Dedifferentiated amniotic fluid mesenchymal stem cell (primary cell): ENCODE measurements at regions not wholly inside any gene's neighbourhood (a gene's known extent, or its start where the extent isn't known, plus 50 kb on each side); places are given as distances from the start of the nearest gene placed in this dataset.

Experiments used
- DNase-seq: peaks from one replicate; pipeline ENCODE4 v3.0.0-alpha.2; 2016; ENCODE audit errors: extremely low spot score

DNA sequence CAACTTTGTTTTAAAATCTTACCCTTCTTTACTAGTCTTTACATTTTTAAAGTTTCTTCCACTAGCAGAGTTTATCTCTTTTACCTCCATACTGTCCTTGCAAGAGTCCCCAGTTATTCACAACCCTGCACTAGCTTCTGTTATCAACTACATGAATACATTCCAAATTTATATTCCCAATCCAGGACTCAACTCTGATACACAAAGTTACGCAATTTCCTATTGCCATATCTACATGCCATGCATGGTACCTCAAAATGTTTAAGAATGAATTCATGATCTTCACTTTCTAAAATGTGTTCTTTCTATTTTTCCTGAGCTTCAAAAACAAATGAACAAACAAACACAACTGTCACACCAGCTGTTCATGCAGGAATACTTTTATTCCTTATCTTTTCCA, 668.7 kb downstream of the CDH18 start:
- DNase-seq: no peak

DNA sequence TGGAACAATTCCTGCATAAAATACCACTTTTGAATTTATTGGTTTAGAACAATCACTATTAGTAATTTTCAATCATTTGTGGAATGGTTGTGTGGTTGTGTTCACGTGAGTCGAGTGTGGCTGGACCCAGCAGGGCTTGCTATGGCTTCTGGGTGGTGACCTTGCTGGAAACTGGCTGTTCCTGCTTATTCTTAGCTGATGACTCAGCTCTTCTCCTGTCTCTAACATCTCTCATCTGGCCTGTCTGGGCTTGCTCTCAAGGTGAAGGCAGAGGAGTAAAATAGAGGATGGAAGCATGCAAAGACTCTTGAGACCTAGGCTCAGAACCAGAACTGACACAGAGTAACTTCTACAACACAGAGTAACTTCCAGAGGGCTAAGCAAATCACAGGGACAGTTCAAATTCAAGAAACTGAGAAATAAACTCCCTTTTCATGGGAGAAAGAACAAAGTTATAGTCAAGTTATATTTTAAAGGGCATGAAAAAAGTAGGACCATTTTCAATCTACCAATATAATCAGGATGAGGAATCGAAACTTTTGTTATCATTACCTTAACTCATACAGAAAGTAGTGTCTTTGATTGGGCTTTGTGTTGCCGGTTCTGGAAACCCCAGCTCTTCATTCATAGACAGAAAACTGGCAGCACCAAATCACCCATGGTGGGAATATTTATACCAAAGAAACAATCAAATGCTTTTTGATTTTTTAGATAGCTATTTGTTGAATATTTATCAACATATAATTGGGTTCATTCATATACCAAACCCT, 665.1 kb downstream of the CDH18 start:
- DNase-seq: peak; percentile 17

DNA sequence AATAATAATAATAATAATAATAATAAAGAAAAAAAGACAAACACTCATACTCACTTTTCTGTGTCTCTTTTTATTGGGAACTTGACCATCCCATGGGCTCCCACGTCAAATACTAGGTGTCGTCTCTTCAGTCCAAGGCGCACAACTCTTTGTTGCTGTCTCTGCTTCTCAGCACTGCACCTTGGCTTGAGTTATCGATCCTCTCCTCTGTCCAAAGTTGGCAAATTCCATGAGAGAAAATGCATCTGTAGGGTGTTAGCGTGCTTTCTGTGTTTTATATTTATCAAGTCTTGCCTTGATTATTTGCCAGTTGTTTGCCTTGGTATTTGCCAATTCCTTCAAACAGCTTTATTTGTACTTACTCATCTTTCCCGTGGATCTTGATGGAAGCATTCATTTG, 653.7 kb downstream of the CDH18 start:
- DNase-seq: no peak

DNA sequence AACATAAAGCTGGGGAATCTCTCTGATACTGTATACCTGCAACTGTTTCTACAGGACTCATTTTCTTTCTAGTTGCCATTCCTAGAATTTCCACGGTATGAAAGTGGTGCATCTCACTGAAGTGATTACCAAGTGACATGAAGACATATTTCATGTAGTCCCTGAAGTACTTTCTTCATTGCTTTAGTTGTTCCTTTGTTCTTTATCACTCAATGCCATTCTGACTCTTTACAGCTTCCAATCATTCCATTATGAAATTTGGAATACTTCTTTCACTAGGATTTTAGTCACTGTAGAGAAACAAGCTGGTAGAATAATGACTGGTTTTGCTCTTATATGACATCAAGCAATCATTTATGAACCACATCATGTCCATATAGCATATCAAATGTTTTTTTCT, 645.1 kb downstream of the CDH18 start:
- DNase-seq: no peak

DNA sequence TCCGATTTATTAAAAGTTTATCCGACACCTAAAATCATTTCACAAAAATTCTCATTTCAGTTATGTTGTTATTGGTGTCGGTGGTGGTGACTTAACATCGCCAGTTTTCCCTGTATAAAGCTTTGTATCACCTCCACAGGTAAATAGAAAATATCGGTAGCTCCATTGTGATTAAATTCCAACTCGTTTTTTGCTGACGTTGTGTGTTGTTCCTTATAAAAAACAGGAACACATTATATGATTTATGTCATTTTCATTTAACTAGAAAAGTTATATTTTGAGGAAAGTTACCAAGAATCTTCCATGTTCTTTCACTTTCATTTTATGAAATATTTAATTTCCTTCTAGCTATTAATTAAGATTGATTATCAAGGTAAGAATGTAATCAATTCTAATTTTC, 635.9 kb downstream of the CDH18 start:
- no peak for DNase-seq

DNA sequence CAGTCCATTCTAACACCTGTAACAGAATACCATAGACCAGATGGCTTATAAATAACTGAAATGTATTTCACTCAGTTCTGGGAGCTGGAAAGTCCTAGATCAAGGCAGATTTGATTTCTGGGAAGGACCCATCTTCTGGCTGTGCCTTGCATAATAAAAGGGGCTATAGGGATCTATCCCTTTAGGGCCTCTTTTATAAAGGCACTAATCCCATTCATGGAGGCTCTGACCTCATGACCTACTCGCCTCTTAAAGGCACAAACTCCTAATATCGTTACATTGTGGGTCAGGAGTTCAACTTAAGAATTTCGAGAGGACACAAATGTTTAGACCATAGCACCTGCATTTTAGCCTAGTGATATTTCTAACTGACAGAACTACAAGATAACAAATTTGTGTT, 619.0 kb downstream of the CDH18 start:
- no peak for DNase-seq

DNA sequence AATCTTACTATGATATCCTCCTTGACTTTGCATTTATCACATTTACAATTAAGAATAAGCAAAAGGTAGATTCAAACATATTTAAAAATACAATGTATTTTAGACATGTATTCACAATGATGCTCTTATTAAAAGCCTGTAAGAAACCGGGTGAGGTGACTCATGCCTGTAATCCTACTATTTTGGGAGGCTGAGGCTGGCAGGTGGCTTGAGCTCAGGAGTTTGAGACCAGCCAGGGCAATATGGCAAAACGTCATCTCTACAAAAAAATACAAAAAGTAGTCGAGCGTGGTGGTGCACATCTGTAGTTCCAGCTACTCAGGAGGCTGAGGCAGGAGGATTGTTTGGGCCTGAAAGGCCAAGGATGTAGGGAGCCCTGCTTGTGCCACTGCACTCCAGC, 618.4 kb downstream of the CDH18 start:
- DNase-seq: no peak

DNA sequence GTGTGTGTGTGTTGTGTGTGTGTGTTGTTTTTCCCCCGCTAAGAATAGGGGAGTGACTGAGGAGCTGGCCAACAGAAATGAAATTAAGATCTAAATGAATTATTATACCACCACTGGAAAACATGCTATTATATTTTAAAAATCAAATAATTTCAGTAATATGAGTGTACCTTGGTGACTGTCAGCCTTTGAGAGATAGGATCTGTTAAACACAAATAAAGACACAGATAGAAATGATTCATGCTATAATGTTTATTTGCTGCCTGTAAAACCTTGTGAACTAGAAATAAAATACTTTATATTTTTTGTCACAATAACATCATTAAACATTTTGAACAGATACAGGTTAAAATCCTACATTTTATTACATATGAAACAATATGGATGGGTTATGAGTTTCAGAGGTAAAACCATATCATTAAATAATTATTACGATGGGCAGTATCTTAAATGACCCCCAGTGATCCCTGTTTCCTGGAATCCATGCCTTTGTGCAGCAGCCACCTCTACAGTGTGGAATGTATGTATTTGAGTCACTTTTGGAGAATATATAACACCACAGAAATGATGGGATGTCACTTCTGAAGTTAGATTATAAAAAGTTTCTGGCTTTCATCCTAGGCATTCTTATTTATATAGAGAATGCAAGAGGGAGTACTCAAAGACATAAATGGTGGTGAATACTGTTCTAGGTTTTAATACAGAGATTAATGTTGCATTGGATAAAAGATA, 617.2 kb downstream of the CDH18 start:
- DNase-seq: no peak

DNA sequence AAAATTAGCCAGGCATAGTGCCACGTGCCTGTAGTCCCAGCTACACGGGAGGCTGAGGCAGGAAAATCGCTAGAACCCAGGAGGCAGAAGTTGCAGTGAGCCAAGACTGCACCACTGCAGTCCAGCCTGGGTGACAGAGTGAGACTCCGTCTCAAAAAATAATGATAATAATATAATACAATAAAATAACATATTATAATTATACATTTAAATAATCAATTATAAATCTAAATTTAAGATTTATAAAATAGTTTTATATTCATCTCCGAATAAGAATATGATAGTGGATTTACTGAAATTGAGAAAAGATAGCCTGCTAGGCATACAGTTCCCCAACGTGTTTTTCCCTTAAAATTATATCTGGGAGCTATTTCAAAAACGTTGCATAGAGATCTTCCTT, 599.6 kb downstream of the CDH18 start:
- no peak for DNase-seq

DNA sequence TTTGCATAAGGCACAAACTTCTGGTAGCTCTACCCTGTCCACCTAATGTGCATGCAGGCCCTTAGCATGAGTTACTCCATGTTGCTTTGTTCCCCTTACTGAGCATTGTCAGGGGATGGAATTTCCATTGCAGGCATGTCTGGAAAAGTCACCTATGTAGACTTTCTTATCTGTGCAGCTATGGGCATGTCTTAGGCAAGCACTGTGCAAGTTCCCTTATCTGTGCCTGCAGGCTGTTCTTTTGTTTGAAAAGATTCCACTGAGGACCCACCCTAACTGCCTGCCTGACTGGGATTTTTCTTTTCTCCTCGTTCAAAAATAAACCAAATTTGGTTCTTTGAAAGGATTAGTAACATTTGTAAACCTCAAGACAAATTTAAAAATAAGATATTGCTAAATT, 587.0 kb downstream of the CDH18 start:
- DNase-seq: no peak

DNA sequence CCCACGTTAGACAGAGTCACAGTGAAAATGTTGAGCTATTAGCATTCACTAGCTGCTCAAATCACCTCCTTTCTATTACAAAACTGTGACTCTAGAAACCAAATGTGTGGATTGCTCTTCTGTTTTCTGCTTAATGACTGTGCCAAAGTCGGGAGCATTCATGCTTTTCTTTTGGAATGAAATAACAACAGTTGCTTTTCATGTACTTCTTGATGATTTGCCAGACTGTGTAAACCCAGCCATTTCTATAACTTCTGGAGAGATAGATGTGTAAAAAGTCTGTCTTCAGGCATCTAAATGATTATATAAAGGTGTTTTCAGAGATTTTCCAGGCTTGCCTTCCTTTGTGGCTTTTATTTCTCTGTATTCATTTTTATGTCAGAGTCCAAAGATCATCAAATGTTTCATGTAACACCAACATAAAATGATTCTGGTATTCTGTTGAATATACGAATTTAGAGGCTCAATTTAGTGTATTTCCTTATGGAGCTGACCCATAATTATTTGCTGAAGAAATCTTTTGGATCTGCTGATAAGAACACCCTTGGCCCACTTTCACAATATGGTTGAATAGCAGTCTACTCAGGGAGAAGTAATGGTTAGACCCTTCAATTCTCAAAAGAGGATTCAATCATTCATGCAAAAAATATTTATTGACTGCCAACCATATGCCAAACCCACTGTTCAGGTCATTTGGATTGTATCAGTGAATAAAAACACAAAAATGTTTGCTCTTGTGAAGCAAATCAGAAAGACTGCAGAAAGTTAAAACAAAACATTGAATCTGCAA, 581.2 kb downstream of the CDH18 start:
- no peak for DNase-seq

DNA sequence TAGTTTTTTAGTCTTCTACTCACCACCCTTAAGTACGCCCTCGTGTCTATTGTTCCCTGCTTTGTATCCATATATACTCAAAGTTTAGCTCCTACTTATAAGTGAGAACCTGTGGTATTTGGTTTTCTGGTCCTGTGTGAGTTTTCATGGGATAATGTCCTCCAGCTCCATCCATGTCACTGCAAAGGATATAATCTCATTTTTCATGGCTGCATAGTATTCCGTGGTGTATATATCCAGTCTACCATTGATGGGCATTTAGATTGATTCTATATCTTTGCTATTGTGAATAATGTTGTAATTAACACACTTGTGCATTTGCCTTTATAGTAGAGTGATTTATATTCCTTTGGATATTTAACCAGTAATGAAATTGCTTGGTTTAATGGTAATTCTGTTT, 579.9 kb downstream of the CDH18 start:
- no peak for DNase-seq

DNA sequence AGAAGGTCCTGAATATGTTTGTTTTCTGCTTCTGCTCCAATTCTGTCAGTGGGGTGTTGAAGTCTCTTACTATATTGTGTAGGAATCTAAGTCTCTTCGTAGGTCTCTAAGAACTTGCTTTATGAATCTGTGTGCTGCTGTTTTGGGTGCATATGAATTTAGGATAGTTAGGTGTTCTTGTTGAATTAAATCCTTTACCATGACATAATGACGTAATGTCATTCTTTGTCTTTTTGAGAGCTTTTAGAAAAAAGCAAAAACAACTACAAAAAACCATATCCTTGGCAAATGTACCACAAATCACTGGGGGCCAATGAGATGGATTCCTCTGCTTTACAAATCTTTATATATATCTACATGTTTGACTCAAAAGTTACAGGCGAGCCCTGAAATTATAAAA, 576.1 kb downstream of the CDH18 start:
- DNase-seq: no peak
